ENCODE measurements at regions not wholly inside any gene's neighbourhood (a gene's known extent, or its start where the extent isn't known, plus 50 kb on each side); places are given as distances from the start of the nearest gene placed in this dataset.

GRCh38 chr2:7449298-7449697 lies 532.1 kb downstream of the RNF144A start:
- no peaks in the 10 kb centered on the region for H3K4me1 ChIP-seq (ENCODE audit: control insufficient read depth in 4 of 4, insufficient read depth in 4 of 4, low read length in 3 of 4)
- no peak for DNase-seq (ENCODE audit: low spot score)
- no peak overlapping the region for H3K4me3 ChIP-seq (ENCODE audit: low read depth in 1 of 3, low read length in 3 of 3)
- no peak for TF ChIP-seq JUND (IDR thresholded peaks at IDR 0.05)
- TF ChIP-seq ATF3 (IDR thresholded peaks at IDR 0.05) = no peak
- TF ChIP-seq SP1 (IDR thresholded peaks at IDR 0.05) = no peak
- TF ChIP-seq CTCF (IDR thresholded peaks at IDR 0.05; ENCODE audit: low read depth, low read length, missing input control) = no peak
- TF ChIP-seq ZBTB33 (IDR thresholded peaks at IDR 0.05) = no peak
- no peak for TF ChIP-seq TAF1 (conservative IDR thresholded peaks at IDR 0.05)
- no peak for TF ChIP-seq RAD21 (IDR thresholded peaks at IDR 0.05)
- no peak for TF ChIP-seq HNF4G (IDR thresholded peaks at IDR 0.05)
- no peak for TF ChIP-seq NR2F2 (IDR thresholded peaks at IDR 0.05)
- no peak for TF ChIP-seq FOXA2 (IDR thresholded peaks at IDR 0.05)
- TF ChIP-seq REST (IDR thresholded peaks at IDR 0.05) = no peak
- no peak for TF ChIP-seq MAX (IDR thresholded peaks at IDR 0.05)
- H3K36me3 ChIP-seq (ENCODE audit: control insufficient read depth in 4 of 4, insufficient read depth in 3 of 4, low read depth in 1 of 4, low read length in 3 of 4) = no peaks in the 10 kb centered on the region
- H3K27ac ChIP-seq (ENCODE audit: low read depth in 1 of 2, low read length in 2 of 2) = no peak overlapping the region
- no peaks in the 10 kb centered on the region for H3K27me3 ChIP-seq (ENCODE audit: control insufficient read depth in 4 of 4, insufficient read depth in 4 of 4, low read length in 3 of 4)
- H3K9ac ChIP-seq (ENCODE audit: low read depth in 1 of 2, low read length in 2 of 2) = no peak overlapping the region
- H3K9me3 ChIP-seq (ENCODE audit: control insufficient read depth in 4 of 4, low read length in 3 of 4) = no peaks in the 10 kb centered on the region

- Histone ChIP-seq H3K9ac (ENCODE audit: low read depth in 1 of 2, low read length in 2 of 2) (no peak overlapping the region), H3K4me3 (ENCODE audit: low read depth in 1 of 3, low read length in 3 of 3) (no peak overlapping the region), H3K9me3 (ENCODE audit: control insufficient read depth in 4 of 4, low read length in 3 of 4) (no peaks in the 10 kb centered on the region), H3K27me3 (ENCODE audit: control insufficient read depth in 4 of 4, insufficient read depth in 4 of 4, low read length in 3 of 4) (peaks cover 0 to 4% (median 0%) of the 10 kb centered on the region in 4 donors), H3K36me3 (ENCODE audit: control insufficient read depth in 4 of 4, insufficient read depth in 3 of 4, low read depth in 1 of 4, low read length in 3 of 4) (no peaks in the 10 kb centered on the region), H3K4me1 (ENCODE audit: control insufficient read depth in 4 of 4, insufficient read depth in 4 of 4, low read length in 3 of 4) (no peaks in the 10 kb centered on the region), H3K27ac (ENCODE audit: low read depth in 1 of 2, low read length in 2 of 2) (no peak overlapping the region)
- no peak for DNase-seq (ENCODE audit: low spot score)
- WGBS = 84% methylated on average over 8 of the region's 8 CpGs
- TF ChIP-seq MAX (IDR thresholded peaks at IDR 0.05) (no peak), YY1 (IDR thresholded peaks at IDR 0.05) (no peak), EGR1 (IDR thresholded peaks at IDR 0.05; ENCODE audit: low read depth in 2 of 2) (no peak), RXRA (IDR thresholded peaks at IDR 0.05) (no peak), ATF3 (IDR thresholded peaks at IDR 0.05) (no peak), RAD21 (IDR thresholded peaks at IDR 0.05) (no peak), CTCF (IDR thresholded peaks at IDR 0.05; ENCODE audit: low read depth, low read length, missing input control) (no peak), GABPA (IDR thresholded peaks at IDR 0.05 in 1 of 2, conservative IDR thresholded peaks at IDR 0.05 in 1 of 2) (no peak), SP1 (IDR thresholded peaks at IDR 0.05) (no peak), NR2F2 (IDR thresholded peaks at IDR 0.05) (no peak), ZBTB33 (IDR thresholded peaks at IDR 0.05) (no peak), HNF4A (conservative IDR thresholded peaks at IDR 0.05) (no peak), FOXA2 (IDR thresholded peaks at IDR 0.05) (no peak), FOXA1 (IDR thresholded peaks at IDR 0.05) (no peak), JUND (IDR thresholded peaks at IDR 0.05) (no peak), HNF4G (IDR thresholded peaks at IDR 0.05) (no peak), TAF1 (conservative IDR thresholded peaks at IDR 0.05) (no peak)
Observed at GRCh38 chr2:7450188-7450832, 533.1 kb downstream of the RNF144A start.
